H4 (cell line): ENCODE measurements at regions not wholly inside any gene's neighbourhood (a gene's known extent, or its start where the extent isn't known, plus 50 kb on each side); places are given as distances from the start of the nearest gene placed in this dataset.

Experiments used
- DNase-seq: peaks from one replicate; pipeline ENCODE4 v3.0.0-alpha.2; 2015; ENCODE audit warnings: low spot score

- no peak for DNase-seq
Measured at GRCh38 chr22:27561286-27561904, 240.2 kb downstream of the MN1 start.

- DNase-seq = no peak
Measured at GRCh38 chr22:27564806-27565205, 236.8 kb downstream of the MN1 start.

GRCh38 chr22:27566602-27567001 lies 235.0 kb downstream of the MN1 start:
- DNase-seq = no peak

- DNase-seq = no peak
Measured at GRCh38 chr22:27568265-27568664, 233.3 kb downstream of the MN1 start.

GRCh38 chr22:27571463-27572277 lies 229.9 kb downstream of the MN1 start:
- DNase-seq = no peak

GRCh38 chr22:27572278-27572666 lies 229.3 kb downstream of the MN1 start:
- DNase-seq = no peak

- DNase-seq = no peak
Measured at GRCh38 chr22:27573280-27574001, 228.1 kb downstream of the MN1 start.

- DNase-seq = no peak
Measured at GRCh38 chr22:27574002-27574366, 227.6 kb downstream of the MN1 start.

- no peak for DNase-seq
Measured at GRCh38 chr22:27574651-27575050, 226.9 kb downstream of the MN1 start.

- no peak for DNase-seq
Measured at GRCh38 chr22:27575348-27575747, 226.2 kb downstream of the MN1 start.

- DNase-seq = no peak
Measured at GRCh38 chr22:27576413-27576812, 225.1 kb downstream of the MN1 start.

- no peak for DNase-seq
Measured at GRCh38 chr22:27576815-27577573, 224.6 kb downstream of the MN1 start.

- no peak for DNase-seq
Measured at GRCh38 chr22:27577574-27577969, 224.0 kb downstream of the MN1 start.

GRCh38 chr22:27578937-27579617 lies 222.5 kb downstream of the MN1 start:
- no peak for DNase-seq

GRCh38 chr22:27580311-27580897 lies 221.2 kb downstream of the MN1 start:
- no peak for DNase-seq

- no peak for DNase-seq
Measured at GRCh38 chr22:27581236-27581635, 220.3 kb downstream of the MN1 start.

GRCh38 chr22:27581688-27582087 lies 219.9 kb downstream of the MN1 start:
- DNase-seq = no peak

- no peak for DNase-seq
Measured at GRCh38 chr22:27583856-27584255, 217.7 kb downstream of the MN1 start.

GRCh38 chr22:27585141-27585540 lies 216.4 kb downstream of the MN1 start:
- DNase-seq = no peak

GRCh38 chr22:27588268-27588667 lies 213.3 kb downstream of the MN1 start:
- DNase-seq = no peak

GRCh38 chr22:27588915-27589314 lies 212.6 kb downstream of the MN1 start:
- no peak for DNase-seq
